Stimulated activated naive CD8-positive, alpha-beta T cell treated with anti-CD3 and anti-CD28 coated beads, Interleukin-15, amount 100 ng/mL, for 72 hours (primary cell): ENCODE measurements at regions not wholly inside any gene's neighbourhood (a gene's known extent, or its start where the extent isn't known, plus 50 kb on each side); places are given as distances from the start of the nearest gene placed in this dataset.

ENCODE experiments used
- ATAC-seq: fragments of 150-1000 bp; cut with Tn5 transposase; 2 replicates; pipeline ENCODE4 v1.10.0; 2021; ENCODE audit warnings: mild to moderate bottlenecking, moderate library complexity
- DNase-seq, 2 donors: peaks; one replicate each; pipeline ENCODE4 v3.0.0; 2021 to 2022
- H3K27ac Mint-ChIP-seq, 2 donors: one replicate each; pipeline ENCODE4 v1.8.0; 2022; ENCODE audit warnings: mild to moderate bottlenecking in 2 of 2, mixed read lengths in 2 of 2, moderate library complexity in 2 of 2
- H3K27me3 Mint-ChIP-seq: one replicate; pipeline ENCODE4 v1.8.0; 2022; ENCODE audit warnings: mixed read lengths
- H3K4me1 Mint-ChIP-seq: one replicate; pipeline ENCODE4 v1.8.0; 2022; ENCODE audit warnings: mild to moderate bottlenecking, mixed read lengths
- H3K4me3 Mint-ChIP-seq, 2 donors: one replicate each; pipeline ENCODE4 v1.8.0; 2022; ENCODE audit warnings: mild to moderate bottlenecking in 2 of 2, mixed read lengths in 2 of 2, moderate library complexity in 1 of 2
- H3K9me3 Mint-ChIP-seq, 2 donors: one replicate each; pipeline ENCODE4 v1.8.0; 2022; ENCODE audit warnings: mixed read lengths in 2 of 2

- H3K4me3 Mint-ChIP-seq = no peak overlapping the region
These were observed 80.3 kb upstream of the CDCA7L start for GRCh38 chr7:22025983-22026382.

GRCh38 chr7:22025075-22025474 is 79.4 kb upstream of the CDCA7L start:
- no peak overlapping the region for H3K27ac Mint-ChIP-seq
- H3K27me3 Mint-ChIP-seq = peaks cover 14% of the 10 kb centered on the region
- no peaks in the 10 kb centered on the region for H3K9me3 Mint-ChIP-seq
- DNase-seq = no peak
- no peak for ATAC-seq
- H3K4me1 Mint-ChIP-seq = no peaks in the 10 kb centered on the region
- H3K4me3 Mint-ChIP-seq = no peak overlapping the region

More at GRCh38 chr7:22025983-22026382, 80.3 kb upstream of the CDCA7L start:
- ATAC-seq = no peak
- no peak for DNase-seq
- H3K9me3 Mint-ChIP-seq = no peaks in the 10 kb centered on the region
- H3K27me3 Mint-ChIP-seq = peaks cover 14% of the 10 kb centered on the region
- no peak overlapping the region for H3K27ac Mint-ChIP-seq
- no peaks in the 10 kb centered on the region for H3K4me1 Mint-ChIP-seq

GRCh38 chr7:22019931-22020330 is 74.2 kb upstream of the CDCA7L start:
- ATAC-seq = no peak
- no peak for DNase-seq
- no peaks in the 10 kb centered on the region for H3K9me3 Mint-ChIP-seq
- no peak overlapping the region for H3K4me3 Mint-ChIP-seq
- no peak overlapping the region for H3K27ac Mint-ChIP-seq
- peaks cover 14% of the 10 kb centered on the region for H3K27me3 Mint-ChIP-seq
- no peaks in the 10 kb centered on the region for H3K4me1 Mint-ChIP-seq

- Mint-ChIP-seq H3K27me3 (no peaks in the 10 kb centered on the region), H3K4me3 (no peak overlapping the region), H3K4me1 (no peaks in the 10 kb centered on the region), H3K27ac (no peak overlapping the region), H3K9me3 (no peaks in the 10 kb centered on the region)
- ATAC-seq = no peak
- DNase-seq = no peak
These were observed 70.8 kb upstream of the CDCA7L start for GRCh38 chr7:22016507-22016906.

- H3K27me3 Mint-ChIP-seq = peaks cover 11% of the 10 kb centered on the region
- H3K4me3 Mint-ChIP-seq = no peak overlapping the region
- no peaks in the 10 kb centered on the region for H3K4me1 Mint-ChIP-seq
- H3K27ac Mint-ChIP-seq = no peak overlapping the region
- ATAC-seq (no peak), DNase-seq (no peak)
- no peaks in the 10 kb centered on the region for H3K9me3 Mint-ChIP-seq
These were observed 68.0 kb upstream of the CDCA7L start for GRCh38 chr7:22013711-22014110.

GRCh38 chr7:22008683-22009082 is 63.0 kb upstream of the CDCA7L start:
- DNase-seq (no peak), ATAC-seq (no peak)
- Mint-ChIP-seq H3K27ac (no peak overlapping the region), H3K4me1 (no peaks in the 10 kb centered on the region), H3K9me3 (no peaks in the 10 kb centered on the region), H3K4me3 (no peak overlapping the region), H3K27me3 (peaks cover 19% of the 10 kb centered on the region)

- no peaks in the 10 kb centered on the region for H3K9me3 Mint-ChIP-seq
- no peak overlapping the region for H3K27ac Mint-ChIP-seq
- DNase-seq (no peak), ATAC-seq (no peak)
- peaks cover 19% of the 10 kb centered on the region for H3K27me3 Mint-ChIP-seq
- H3K4me1 Mint-ChIP-seq = no peaks in the 10 kb centered on the region
- no peak overlapping the region for H3K4me3 Mint-ChIP-seq
These were observed 62.4 kb upstream of the CDCA7L start for GRCh38 chr7:22008087-22008486.

- no peaks in the 10 kb centered on the region for H3K9me3 Mint-ChIP-seq
- peaks cover 6% of the 10 kb centered on the region for H3K4me1 Mint-ChIP-seq
- DNase-seq (no peak), ATAC-seq (no peak)
- peaks cover 19% of the 10 kb centered on the region for H3K27me3 Mint-ChIP-seq
- no peak overlapping the region for H3K4me3 Mint-ChIP-seq
- no peak overlapping the region for H3K27ac Mint-ChIP-seq
These were observed 59.5 kb upstream of the CDCA7L start for GRCh38 chr7:22005151-22005550.

- Mint-ChIP-seq H3K27me3 (peaks cover 8% of the 10 kb centered on the region), H3K27ac (no peak overlapping the region), H3K4me1 (peaks cover 6% of the 10 kb centered on the region), H3K9me3 (no peaks in the 10 kb centered on the region), H3K4me3 (no peak overlapping the region)
- no peak for DNase-seq
- no peak for ATAC-seq
These were observed 57.0 kb upstream of the CDCA7L start for GRCh38 chr7:22002726-22003125.

- Mint-ChIP-seq H3K27ac (no peak overlapping the region), H3K27me3 (peaks cover 8% of the 10 kb centered on the region), H3K4me3 (peak overlapping the region in 1 of 2 donors; percentile 33), H3K4me1 (peaks cover 6% of the 10 kb centered on the region), H3K9me3 (no peaks in the 10 kb centered on the region)
- DNase-seq (peak; percentile 10 to 50), ATAC-seq (peak; percentile 62)
These were observed 55.8 kb upstream of the CDCA7L start for GRCh38 chr7:22001345-22002004.

- no peak overlapping the region for H3K27ac Mint-ChIP-seq
- ATAC-seq = no peak
- H3K27me3 Mint-ChIP-seq = no peaks in the 10 kb centered on the region
- no peak overlapping the region for H3K4me3 Mint-ChIP-seq
- H3K4me1 Mint-ChIP-seq = peaks cover 6% of the 10 kb centered on the region
- H3K9me3 Mint-ChIP-seq = no peaks in the 10 kb centered on the region
- no peak for DNase-seq
These were observed 54.2 kb upstream of the CDCA7L start for GRCh38 chr7:21999896-22000295.

GRCh38 chr7:21996641-21997040 is 50.9 kb upstream of the CDCA7L start:
- no peaks in the 10 kb centered on the region for H3K27me3 Mint-ChIP-seq
- DNase-seq = no peak
- no peaks in the 10 kb centered on the region for H3K9me3 Mint-ChIP-seq
- H3K4me1 Mint-ChIP-seq = peaks cover 6% of the 10 kb centered on the region
- H3K27ac Mint-ChIP-seq = no peak overlapping the region
- H3K4me3 Mint-ChIP-seq = no peak overlapping the region
- no peak for ATAC-seq
